Fibroblast of lung (primary cell): ENCODE measurements at regions not wholly inside any gene's neighbourhood (a gene's known extent, or its start where the extent isn't known, plus 50 kb on each side); places are given as distances from the start of the nearest gene placed in this dataset.

Experiments
- DNase-seq, 2 donors: peaks; one replicate each; pipeline versions ENCODE4 v3.0.0 to v3.0.0-alpha.2; 2010; ENCODE audit warnings: low read depth in 2 of 2
- H2AFZ ChIP-seq: 2 replicates; pipeline ENCODE4 v1.5.1; 2012; ENCODE audit warnings: low read length, control low read depth, inconsistent platforms
- H3K27ac ChIP-seq: 2 replicates; pipeline ENCODE4 v1.5.1; 2011; ENCODE audit warnings: low read length, control low read depth; ENCODE audit not compliant: insufficient read depth
- H3K27me3 ChIP-seq: 2 replicates; pipeline ENCODE4 v1.5.1; 2011; ENCODE audit warnings: mild to moderate bottlenecking, low read length; ENCODE audit not compliant: control insufficient read depth, insufficient read depth
- H3K36me3 ChIP-seq: 2 replicates; pipeline ENCODE4 v1.5.1; 2011; ENCODE audit warnings: low read length; ENCODE audit not compliant: control insufficient read depth, insufficient read depth
- H3K4me1 ChIP-seq: 2 replicates; pipeline ENCODE4 v1.5.1; 2011; ENCODE audit warnings: low read length; ENCODE audit not compliant: control insufficient read depth, insufficient read depth; ENCODE audit errors: extremely low read depth
- H3K4me2 ChIP-seq: 2 replicates; pipeline ENCODE4 v1.5.1; 2011; ENCODE audit warnings: low read length, control low read depth; ENCODE audit not compliant: insufficient read depth; ENCODE audit errors: extremely low read depth
- H3K4me3 ChIP-seq, 4 experiments: fragments of 200-600 bp in 1 of 4; sonication (generic) in 1 of 4; replicated peaks in 1 of 4; 2 replicates each; pipeline ENCODE4 v1.5.1; 2011 to 2016; ENCODE audit warnings: low read length in 4 of 4, low read depth in 3 of 4, mild to moderate bottlenecking in 3 of 4, control low read depth in 2 of 4, inconsistent platforms in 1 of 4, mixed read lengths in 1 of 4; ENCODE audit not compliant: insufficient read depth in 1 of 4; ENCODE audit errors: control extremely low read depth in 1 of 4
- H3K79me2 ChIP-seq: 2 replicates; pipeline ENCODE4 v1.5.1; 2012; ENCODE audit warnings: mild to moderate bottlenecking, low read length, inconsistent platforms; ENCODE audit not compliant: control insufficient read depth, insufficient read depth
- H3K9ac ChIP-seq: 2 replicates; pipeline ENCODE4 v1.5.1; 2011; ENCODE audit warnings: mild to moderate bottlenecking, low read length, control low read depth; ENCODE audit not compliant: insufficient read depth
- H3K9me3 ChIP-seq: 2 replicates; pipeline ENCODE4 v1.5.1; 2012; ENCODE audit warnings: low read depth, low read length; ENCODE audit not compliant: control insufficient read depth, insufficient read depth
- H4K20me1 ChIP-seq: 2 replicates; pipeline ENCODE4 v1.5.1; 2011; ENCODE audit warnings: low read length; ENCODE audit not compliant: control insufficient read depth, insufficient read depth; ENCODE audit errors: extremely low read depth
- EZH2 ChIP-seq: IDR thresholded peaks from 2 replicates; pipeline ENCODE4 v1.5.1; 2012; ENCODE audit warnings: low read length, control low read depth, mild to moderate bottlenecking; ENCODE audit errors: missing control alignments
- TF ChIP-seq, protein P1 (sequence below), 2 donors: IDR thresholded peaks in 1 of 2; conservative IDR thresholded peaks in 1 of 2; 1 replicate in 1 of 2; 2 replicates in 1 of 2; pipeline ENCODE4 v1.5.1; 2011 to 2012; ENCODE audit warnings: low read length in 2 of 2, control low read depth in 1 of 2, inconsistent platforms in 1 of 2, low read depth in 1 of 2, mild to moderate bottlenecking in 1 of 2

DNA sequence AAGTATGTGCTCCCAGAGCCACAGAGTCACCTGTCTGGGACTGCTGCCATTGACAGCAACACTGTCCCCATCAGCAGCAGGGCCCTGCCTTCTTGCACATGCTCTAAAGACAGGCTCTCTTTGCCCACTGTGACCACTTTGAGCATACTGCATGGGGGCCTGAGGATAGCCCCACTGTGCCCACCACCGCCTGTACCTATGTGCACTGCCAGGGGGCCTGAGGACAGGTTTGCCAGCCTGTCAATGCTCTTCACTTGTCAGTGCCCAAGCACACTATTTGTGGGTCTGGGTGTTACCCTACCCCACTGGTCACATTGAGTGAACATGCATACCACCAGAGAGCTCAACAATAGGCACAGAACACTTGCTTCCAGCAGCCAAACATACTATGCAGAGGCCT lies 1137.0 kb upstream of the FANCL start:
- Histone ChIP-seq H3K9me3 (no peaks in the 10 kb centered on the region), H3K27me3 (no peaks in the 10 kb centered on the region), H2AFZ (no peak overlapping the region), H3K27ac (no peak overlapping the region), H3K4me3 (no peak overlapping the region), H4K20me1 (no peaks in the 10 kb centered on the region), H3K9ac (no peak overlapping the region), H3K79me2 (no peaks in the 10 kb centered on the region), H3K36me3 (no peaks in the 10 kb centered on the region), H3K4me1 (no peaks in the 10 kb centered on the region), H3K4me2 (no peak overlapping the region)
- TF ChIP-seq, protein P1, sequence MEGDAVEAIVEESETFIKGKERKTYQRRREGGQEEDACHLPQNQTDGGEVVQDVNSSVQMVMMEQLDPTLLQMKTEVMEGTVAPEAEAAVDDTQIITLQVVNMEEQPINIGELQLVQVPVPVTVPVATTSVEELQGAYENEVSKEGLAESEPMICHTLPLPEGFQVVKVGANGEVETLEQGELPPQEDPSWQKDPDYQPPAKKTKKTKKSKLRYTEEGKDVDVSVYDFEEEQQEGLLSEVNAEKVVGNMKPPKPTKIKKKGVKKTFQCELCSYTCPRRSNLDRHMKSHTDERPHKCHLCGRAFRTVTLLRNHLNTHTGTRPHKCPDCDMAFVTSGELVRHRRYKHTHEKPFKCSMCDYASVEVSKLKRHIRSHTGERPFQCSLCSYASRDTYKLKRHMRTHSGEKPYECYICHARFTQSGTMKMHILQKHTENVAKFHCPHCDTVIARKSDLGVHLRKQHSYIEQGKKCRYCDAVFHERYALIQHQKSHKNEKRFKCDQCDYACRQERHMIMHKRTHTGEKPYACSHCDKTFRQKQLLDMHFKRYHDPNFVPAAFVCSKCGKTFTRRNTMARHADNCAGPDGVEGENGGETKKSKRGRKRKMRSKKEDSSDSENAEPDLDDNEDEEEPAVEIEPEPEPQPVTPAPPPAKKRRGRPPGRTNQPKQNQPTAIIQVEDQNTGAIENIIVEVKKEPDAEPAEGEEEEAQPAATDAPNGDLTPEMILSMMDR (conservative IDR thresholded peaks at IDR 0.05 in 1 of 2, IDR thresholded peaks at IDR 0.05 in 1 of 2; ENCODE audit: low read depth in 1 of 2, low read length in 2 of 2) = no peak
- TF ChIP-seq EZH2 = no peak
- no peak for DNase-seq

DNA sequence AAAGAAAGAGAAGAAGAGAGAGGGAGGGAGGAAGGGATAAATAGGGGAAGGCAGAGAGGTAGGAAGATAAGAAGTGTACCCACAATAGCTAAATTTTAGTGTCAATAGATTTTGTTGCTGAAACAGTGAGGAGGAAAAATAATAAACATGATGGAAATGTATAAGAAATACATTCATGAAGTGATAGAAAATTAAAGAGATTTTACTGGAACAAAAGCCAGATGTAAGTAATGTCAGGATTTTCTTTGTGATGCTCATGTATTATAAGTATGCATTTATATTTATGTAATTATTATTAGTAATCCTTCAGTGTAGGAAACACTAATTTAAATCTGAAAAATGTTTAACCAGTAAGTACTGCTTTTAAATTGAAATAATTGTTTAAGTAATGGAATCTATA lies 1125.2 kb upstream of the FANCL start:
- TF ChIP-seq, protein P1 (conservative IDR thresholded peaks at IDR 0.05 in 1 of 2, IDR thresholded peaks at IDR 0.05 in 1 of 2; ENCODE audit: low read depth in 1 of 2, low read length in 2 of 2) = no peak
- TF ChIP-seq EZH2 = no peak
- Histone ChIP-seq H3K36me3 (no peaks in the 10 kb centered on the region), H3K4me2 (no peak overlapping the region), H3K4me3 (no peak overlapping the region), H2AFZ (no peak overlapping the region), H3K9ac (no peak overlapping the region), H4K20me1 (no peaks in the 10 kb centered on the region), H3K79me2 (no peaks in the 10 kb centered on the region), H3K4me1 (no peaks in the 10 kb centered on the region), H3K9me3 (no peaks in the 10 kb centered on the region), H3K27ac (no peak overlapping the region), H3K27me3 (no peaks in the 10 kb centered on the region)
- no peak for DNase-seq

DNA sequence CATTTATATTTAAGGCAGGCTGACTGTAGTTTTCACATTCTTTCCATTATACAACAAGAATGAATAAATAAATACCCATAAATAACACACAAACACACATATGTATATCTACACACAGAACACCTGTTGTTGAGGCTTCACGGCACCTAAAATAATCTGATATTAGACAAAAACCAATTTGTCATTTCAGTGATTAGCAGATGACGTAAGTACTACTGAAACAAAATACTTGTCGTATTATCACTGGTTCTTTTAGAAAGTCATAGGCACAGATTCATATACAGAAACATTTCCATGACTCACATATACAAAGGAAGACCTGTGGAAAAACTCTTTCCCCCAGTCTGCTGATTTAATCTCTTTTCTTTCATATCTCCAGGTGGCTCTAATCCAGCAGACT lies 1113.4 kb upstream of the FANCL start:
- no peaks in the 10 kb centered on the region for H4K20me1 ChIP-seq
- H3K9me3 ChIP-seq = no peaks in the 10 kb centered on the region
- no peaks in the 10 kb centered on the region for H3K79me2 ChIP-seq
- H3K36me3 ChIP-seq = no peaks in the 10 kb centered on the region
- no peak overlapping the region for H3K9ac ChIP-seq
- no peak overlapping the region for H3K4me2 ChIP-seq
- no peak overlapping the region for H3K4me3 ChIP-seq
- no peak for DNase-seq
- no peak overlapping the region for H3K27ac ChIP-seq
- no peaks in the 10 kb centered on the region for H3K4me1 ChIP-seq
- H2AFZ ChIP-seq = no peak overlapping the region
- no peak for TF ChIP-seq EZH2
- TF ChIP-seq, protein P1 (conservative IDR thresholded peaks at IDR 0.05 in 1 of 2, IDR thresholded peaks at IDR 0.05 in 1 of 2; ENCODE audit: low read depth in 1 of 2, low read length in 2 of 2) = no peak
- no peaks in the 10 kb centered on the region for H3K27me3 ChIP-seq
